Astrocyte (in vitro differentiated cells and primary cell): ENCODE measurements at regions not wholly inside any gene's neighbourhood (a gene's known extent, or its start where the extent isn't known, plus 50 kb on each side); places are given as distances from the start of the nearest gene placed in this dataset.
"Not testable (repeated sequence)": the region's sequence is repeated elsewhere in the genome, so short reads cannot be mapped to it uniquely, and the experiment has no call there.

Experiments
- CTCF ChIP-seq: IDR thresholded peaks from 2 replicates; pipeline ENCODE4 v1.5.1; 2011; ENCODE audit warnings: low read depth, mild to moderate bottlenecking, inconsistent platforms, low read length, moderate library complexity; ENCODE audit not compliant: insufficient read depth
- EZH2 ChIP-seq: IDR thresholded peaks from 2 replicates; pipeline ENCODE4 v1.6.1; 2012; ENCODE audit warnings: mild to moderate bottlenecking, low read length, inconsistent platforms; ENCODE audit not compliant: insufficient read depth

DNA sequence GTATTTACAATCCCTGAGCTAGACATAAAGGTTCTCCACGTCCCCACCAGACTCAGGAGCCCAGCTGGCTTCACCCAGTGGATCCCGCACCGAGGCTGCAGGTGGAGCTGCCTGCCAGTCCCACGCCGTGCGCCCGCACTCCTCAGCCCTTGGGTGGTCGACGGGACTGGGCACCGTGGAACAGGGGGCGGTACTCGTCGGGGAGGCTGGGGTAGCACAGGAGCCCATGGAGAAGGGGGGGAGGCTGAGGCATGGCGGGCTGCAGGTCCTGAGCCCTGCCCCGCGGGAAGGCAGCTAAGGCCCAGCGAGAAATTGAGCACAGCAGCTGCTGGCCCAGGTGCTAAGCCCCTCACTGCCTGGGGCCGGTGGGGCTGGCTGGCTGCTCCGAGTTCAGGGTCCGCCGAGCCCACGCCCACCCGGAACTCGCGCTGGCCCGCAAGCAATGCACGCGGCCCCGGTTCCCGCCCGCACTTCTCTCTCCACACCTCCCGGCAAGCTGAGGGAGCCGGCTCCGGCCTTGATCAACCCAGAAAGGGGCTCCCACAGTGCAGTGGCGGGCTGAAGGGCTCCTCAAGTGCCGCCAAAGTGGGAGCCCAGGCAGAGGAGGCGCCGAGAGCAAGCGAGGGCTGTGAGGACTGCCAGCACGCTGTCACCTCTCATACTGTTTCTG lies 347.4 kb downstream of the UBE2NL start:
- TF ChIP-seq CTCF, EZH2: not testable (repeated sequence)
